Umbilical cord (tissue), 1 donor: ENCODE measurements at regions not wholly inside any gene's neighbourhood (a gene's known extent, or its start where the extent isn't known, plus 50 kb on each side); places are given as distances from the start of the nearest gene placed in this dataset.
A peak's percentile ranks its signal among the peaks of the same experiment; 100 is the strongest.

Experiments
- DNase-seq: peaks from one replicate; pipeline ENCODE4 v3.0.0-alpha.2; 2015; ENCODE audit warnings: low spot score

DNA sequence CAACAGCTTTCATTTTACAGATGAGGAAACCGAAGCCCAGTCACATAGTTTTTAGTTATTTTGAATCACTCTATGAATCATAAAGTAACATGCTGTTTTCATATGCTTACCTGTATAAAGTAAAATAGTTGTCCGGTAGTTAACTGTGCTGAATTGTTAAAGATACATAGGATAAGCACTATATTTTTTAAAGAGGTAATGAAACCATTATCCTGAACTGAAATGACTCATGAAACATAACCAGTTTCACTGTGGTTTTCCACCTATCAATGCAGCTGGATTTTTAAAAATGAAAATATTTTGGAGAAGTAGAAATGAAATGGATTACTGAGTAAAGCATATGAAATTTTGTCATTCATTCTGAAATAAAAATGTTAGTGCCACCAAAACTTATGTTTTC lies 655.0 kb downstream of the OLFM4 start:
- no peak for DNase-seq

DNA sequence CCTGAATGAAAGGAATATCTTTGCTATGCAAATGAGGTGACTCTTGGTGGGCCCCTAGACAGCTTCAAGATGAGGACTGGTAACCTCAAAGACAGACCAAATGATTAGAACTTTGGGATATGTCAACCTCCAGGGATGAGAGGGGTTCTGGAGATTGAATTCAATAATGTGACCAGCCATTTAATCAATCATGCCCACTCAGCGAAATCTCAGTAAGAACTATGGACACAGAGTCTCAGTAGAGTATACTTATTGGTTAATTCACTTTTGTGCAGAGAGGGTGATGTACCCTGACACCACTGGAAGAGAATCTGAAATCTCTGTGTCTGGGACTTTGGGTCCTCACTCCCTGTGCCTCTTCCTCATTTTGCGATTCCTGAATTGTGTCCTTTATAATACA lies 662.8 kb downstream of the OLFM4 start:
- DNase-seq = no peak

DNA sequence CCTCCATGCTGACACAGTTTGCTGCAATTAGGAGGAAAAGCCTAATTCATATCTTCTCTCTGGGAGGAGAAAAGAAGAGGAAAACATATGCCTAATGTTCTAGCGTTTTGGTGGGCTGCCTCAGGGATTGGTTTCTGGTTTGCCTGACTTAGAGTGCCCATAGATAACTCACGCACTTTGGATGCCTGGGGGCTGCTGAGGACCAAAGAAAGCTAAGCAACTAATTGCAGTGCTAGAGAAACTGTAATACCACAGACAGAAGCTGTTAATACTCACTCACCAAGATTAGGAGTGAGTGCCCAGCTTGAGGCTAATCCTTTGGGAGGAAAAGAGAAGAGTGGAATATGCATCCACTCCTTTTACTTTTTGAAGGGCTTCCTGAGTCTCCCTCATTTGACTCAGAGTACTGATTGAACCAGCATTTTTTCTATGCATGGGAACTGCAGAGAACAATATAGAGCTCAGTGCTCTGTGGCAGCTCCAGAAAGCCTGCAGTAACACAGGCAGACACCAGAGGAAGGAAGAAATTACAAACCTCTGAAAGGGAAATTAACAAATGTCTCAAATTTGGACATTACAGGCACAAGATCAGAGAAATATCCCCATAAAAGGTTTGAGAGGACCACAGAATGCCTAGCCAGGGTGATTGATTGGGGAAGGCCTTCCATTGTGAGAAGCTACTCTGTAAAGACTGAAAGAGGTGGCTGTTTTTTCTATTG lies 666.4 kb downstream of the OLFM4 start:
- DNase-seq = no peak

DNA sequence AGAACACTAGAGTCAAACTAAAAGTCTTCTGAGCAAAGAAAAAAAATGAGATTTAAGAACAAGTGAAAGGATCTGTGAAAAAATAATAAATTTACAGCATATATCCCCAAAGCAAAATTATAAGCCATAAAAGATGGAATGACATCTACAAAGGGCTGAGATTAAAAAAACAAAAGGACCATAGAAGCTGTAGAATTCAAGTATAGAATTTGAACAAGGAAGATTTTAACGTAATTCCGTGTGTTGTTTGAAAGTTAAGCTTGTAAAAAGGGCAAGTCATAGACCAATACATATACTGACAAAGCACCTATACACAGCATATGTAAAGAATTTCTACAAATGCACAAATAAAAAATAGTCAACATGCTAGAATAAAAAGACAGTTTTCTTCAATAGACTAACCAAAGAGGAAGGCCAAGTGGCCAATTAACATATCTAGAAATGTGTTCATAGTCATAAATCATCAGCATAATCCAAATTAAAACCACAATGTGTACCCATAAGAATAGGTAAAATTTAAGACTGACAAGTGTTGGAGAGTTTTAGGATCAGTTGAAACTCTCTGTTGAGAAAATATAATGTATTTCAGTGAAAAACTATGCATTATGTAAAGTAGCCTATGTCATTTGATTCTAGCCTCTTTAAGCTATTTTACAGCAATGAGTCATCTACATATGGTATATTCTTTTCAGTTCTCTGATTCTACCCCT lies 674.9 kb downstream of the OLFM4 start:
- DNase-seq = no peak

DNA sequence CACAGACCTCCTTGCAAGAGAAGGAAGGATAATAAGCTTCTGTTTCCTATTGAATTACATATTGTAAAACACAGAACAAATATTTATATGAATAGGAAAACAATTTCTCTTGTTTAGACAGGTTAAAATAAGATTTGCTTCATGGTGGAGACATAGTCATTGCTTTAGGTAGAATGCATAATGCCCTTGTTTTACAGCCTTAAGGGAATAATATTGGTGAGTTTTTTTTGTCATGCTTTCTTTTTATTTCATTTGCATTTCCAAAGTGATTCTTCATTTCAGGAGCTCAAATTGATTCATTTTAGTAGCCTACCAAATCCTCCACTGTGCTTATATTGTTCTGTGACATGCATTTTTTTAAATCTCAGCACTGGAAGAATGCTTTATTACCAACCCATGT lies 690.7 kb downstream of the OLFM4 start:
- DNase-seq = no peak

DNA sequence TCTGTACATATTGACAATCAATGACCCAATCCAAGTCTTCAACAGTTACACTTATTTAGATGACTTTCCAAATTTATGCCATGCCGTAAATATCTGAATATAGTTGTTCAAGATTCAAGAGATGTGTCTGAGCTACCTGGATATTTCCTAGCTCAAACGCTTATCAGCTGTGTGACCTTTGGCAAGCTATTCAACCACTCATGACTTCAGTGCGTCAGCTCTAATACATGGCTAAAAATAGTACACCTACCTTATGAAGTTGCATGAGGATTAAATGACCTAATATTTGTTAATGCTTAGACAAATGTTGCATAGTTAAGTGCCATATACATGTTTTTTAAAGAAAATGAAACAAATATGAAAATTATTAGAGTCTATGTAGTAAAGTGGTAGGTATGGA lies 704.1 kb downstream of the OLFM4 start:
- DNase-seq = no peak

DNA sequence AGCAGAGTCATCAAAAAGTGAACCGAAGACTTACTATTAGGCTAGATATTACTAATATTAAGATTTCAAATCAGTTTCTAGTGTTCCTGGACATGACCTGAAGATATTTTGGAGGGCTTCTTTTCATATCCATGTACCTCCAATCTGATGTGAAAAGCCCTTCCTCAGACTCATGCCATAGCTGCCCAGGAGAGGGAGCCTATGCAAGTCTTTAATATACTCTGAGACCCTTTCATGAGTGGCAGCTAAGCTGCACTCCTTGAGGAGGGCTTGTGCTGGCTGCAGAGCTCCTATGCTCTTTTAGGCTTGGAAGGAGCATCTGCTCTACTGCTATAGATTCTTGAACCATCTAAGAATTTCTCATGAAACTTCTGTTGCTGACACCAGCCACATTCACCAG lies 715.3 kb downstream of the OLFM4 start:
- DNase-seq = no peak

DNA sequence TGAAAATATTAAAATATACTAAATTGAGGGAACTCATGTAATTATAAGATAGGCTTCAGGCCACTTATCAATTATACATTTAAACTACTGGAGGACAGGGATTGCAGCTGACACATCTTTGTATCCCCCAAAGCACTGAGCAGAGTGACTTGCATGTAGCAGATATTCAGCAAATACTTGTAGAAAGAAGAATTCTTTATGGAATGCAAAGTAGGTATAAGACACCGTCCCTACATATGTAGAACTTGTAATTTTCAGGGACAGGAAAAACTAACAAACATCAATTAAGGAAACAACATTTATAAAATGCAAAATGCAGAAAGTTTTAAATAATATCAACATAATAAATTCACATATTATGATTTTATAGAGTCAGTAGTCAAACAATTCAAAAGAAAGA lies 719.2 kb downstream of the OLFM4 start:
- DNase-seq = no peak

DNA sequence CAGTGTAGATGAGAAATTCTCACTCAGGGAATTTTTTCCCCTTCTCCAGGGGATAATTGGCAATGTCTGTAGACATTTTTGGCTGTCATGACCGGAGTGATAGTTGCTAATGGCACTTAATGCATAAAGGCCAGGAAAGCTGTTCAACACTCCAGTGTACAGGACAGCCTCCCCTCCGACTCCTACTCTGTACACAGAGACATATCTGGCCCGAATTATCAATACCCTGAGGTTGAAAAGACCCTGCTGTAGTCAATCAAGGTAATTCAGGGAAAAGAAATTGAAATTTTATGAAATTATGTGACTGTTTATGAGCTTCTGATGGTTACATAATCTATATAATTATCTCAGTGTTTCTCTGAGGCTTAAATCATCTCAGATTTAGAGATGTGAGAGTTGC lies 720.7 kb downstream of the OLFM4 start:
- no peak for DNase-seq

DNA sequence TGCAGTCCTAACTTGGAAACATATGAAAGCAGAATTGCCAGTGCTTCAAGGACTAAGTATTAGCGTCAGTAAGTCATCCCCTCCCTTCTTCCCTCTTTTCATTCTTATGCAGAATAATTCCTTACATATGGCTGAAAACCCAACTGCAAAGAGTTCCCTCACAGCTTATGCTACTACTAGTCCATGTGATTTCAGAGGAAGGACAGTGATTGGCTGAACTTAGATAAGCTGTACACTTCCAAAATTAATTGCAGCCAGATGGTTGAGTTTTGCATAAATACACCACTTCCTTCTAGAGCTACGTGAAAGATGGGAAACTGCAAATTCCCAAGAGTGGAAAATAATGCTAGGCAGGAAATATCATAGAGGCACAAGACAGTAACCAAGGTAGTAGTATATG lies 730.4 kb downstream of the OLFM4 start:
- no peak for DNase-seq

DNA sequence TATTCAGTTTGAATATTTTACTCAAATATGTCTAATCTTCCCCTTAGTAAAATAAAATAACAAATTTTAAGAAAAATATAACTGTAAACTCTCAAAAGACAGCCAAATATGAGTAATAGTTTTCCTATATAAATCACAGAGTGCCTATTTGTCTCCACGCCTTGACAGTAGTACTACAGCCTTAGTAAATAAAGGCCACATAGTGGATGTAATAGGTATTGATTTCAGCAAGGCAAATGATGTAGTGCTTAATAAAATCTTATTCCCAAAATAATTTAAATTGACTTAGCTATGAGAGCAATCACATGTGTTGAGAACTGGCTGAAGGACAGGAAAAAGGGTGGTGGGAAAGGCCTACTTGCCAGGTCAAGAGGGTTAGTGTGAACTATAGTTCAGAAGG lies 747.2 kb downstream of the OLFM4 start:
- no peak for DNase-seq

DNA sequence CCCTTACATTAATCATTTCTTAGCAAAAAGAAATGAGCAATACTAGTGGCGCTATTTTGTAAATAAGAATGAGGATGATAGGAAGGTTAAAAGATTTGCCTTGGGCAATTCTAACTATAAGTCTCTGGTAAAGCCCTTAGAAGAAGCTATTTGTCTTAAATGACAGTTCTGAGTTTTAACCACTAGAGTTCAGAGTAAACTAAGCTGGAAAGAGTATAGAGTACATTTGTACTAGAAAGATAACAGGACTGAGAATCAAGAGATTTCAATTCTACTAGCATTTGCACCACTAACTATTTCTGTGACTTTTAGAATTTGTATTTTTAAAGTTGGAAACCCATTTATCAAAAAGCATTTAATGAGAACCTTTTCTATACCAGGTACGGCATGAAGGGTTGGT lies 750.3 kb downstream of the OLFM4 start:
- DNase-seq = peak; percentile 5

DNA sequence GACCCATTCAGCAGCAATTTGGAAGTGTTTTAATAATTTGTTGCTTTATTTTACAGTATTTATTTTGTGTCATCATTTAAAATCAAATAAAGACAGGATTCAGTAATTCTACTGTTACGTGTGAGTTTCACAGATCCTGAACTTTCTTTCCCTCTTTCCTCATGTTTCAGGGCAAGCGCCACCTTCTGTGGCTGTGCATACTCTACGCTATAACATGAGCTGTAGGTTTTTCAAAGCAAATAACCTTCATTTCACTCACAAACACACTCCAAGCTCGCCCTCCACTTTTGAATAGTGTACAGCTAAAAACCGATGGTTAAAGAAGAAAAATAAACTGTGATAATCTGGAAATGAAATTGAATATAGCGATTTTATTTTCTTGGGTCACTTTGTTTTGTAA lies 753.3 kb downstream of the OLFM4 start:
- DNase-seq = peak; percentile 34

DNA sequence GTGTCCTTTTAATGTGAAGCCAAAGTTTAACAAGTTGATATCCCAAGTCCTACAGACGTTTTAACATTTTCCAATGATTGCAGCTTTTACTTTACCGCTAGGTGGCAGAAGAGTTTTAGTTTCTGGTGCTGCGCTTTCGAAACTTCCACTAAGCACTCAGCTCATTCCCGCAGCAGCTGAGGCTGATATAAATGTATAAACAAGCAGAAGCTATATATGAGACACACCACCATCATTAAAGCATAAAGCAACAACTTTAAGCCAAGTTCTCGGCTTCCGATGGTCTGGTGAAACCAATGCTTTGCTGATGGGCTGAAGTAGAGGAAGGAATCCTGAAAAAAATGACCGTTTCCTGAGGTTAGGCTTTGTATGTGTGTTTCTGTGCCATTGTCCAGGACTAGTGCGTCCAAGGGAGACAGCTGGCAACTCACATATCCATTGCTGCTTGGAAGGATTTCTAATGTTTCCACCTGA lies 753.9 kb downstream of the OLFM4 start:
- DNase-seq = peak; percentile 85

DNA sequence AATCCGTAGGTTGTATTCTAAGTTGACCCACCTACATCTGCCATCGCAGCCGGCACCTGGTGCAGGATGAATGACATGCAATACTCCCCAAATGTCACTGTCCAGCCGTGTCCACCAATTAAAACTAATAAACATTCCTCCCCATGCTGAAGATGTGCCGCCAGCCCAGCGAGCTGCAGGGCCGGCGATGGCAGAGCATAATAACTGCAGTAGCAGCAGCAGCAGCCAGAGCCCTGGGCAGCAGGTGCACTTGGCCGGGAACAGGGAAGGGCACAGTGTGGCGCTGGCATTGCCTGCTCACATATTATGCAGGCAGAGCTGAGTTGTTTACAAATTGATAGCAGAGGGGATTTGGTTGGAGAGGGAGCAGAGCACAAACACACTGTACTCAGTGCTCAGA lies 754.9 kb downstream of the OLFM4 start:
- no peak for DNase-seq

DNA sequence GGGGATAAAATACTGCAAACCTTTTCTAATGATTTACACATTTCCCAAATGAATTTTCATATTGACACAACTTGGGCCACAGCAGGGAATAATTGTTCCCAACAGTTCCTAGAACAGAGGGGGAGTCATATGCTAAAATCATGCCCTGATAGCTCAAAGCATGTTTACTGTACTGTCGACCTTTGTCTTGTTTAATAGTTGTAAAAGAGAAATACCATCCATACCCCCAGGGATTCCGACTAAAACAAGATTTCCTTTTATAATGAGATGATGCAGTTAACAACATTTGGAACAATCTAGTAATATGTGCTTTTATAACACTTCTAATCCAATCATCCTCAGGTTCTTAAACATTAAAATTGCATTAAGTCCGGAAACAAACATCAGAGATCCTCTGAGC lies 759.7 kb downstream of the OLFM4 start:
- no peak for DNase-seq

DNA sequence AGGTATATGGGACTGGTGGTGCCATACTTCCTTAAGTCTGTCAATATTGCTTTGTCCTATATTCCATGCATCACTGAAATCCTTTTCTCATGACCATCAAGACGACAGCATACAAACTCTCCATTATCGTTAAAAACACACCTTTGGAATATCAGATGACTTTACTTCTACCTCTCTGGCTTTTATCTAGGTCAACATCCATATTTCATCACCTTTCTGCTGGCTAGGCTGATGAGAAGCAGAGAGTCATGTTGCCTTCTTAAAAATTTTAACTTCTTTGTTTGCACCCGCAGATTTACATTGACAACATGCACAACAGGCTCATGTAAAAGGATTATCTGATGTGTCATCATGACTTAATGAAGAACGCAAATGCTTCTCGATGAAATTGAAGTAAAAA lies 771.4 kb downstream of the OLFM4 start:
- DNase-seq = no peak

DNA sequence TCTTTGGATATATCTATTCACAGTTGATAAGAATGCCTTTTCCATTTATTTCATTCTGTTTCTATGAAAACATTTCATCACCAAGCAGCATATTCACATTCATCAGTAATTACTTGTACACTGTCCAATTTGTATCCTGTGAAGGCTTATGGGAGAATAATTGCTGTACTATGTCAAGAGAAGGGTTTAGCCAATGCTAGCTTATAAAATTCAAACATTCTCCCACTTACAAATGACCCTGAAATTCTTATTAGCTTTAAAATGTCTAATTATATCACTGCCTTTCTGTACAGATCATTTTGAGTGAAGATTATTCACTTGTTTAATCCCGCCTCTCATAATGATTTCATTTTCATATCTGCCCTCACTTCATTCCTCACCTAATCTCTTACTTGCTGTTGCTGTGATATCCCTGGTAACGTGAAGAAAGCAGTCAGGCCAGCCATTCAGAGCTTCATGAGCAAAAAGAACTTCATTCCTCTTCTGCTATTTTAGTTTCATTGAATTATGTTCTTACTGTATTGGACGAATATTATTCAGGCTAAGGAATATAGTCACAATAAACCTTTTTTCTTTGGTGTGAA lies 778.7 kb downstream of the OLFM4 start:
- DNase-seq = peak; percentile 47

DNA sequence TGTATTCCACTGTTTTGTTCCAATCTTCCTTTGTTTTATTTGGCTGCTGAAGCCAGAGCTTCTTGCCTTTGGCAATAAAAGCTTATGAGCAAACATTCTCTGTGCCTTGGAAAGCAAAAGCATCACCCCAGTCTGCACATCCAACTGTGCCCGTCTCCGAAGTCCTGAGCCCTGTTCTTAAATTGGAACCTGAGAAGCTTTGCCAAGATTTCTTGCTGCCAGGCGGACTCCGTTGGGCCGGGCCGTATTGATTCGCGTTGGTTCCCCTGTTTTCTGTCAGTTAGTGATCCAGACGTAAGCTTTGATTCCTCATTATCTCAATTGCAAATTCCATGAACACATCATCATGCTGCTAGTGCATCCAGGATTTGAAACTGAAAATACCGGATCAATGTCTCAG lies 793.0 kb downstream of the OLFM4 start:
- DNase-seq = no peak

DNA sequence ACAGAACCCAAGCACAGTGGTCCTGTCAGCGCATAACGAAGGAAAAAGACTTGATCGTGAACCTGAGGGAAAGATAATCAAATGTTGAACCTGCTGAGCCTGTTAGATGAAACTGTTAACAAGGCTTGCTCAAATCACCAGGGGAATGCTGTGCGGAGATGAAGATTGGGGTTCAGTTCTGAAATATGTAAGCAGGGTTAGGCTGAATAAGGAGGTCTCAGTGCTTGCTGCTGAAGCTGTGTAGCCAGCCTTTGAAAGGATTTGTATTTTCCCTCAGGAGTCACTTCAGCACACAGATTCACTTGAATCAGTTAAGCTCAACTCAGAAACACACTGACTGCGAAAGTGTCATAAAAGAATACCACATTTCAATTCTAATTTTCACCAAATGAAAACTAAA lies 793.5 kb downstream of the OLFM4 start:
- DNase-seq = no peak

DNA sequence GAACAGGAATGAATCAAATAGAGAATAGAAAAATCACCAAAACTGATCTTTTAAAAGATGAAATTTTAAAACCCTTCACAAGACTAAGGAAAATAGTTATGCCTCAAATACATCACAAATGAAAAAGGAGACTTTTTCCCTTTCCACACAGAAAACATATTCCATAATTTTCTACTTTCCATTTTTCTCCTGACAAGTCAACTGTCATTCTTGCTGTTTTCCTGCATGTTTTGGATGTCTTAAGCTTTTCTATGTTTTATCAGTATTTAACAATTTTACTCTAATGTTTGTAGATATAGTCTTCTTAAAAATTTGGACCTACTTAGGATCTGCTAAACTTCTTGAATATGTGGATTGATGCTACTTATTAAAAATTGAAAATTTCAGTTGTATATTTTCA lies 810.8 kb downstream of the OLFM4 start:
- no peak for DNase-seq

DNA sequence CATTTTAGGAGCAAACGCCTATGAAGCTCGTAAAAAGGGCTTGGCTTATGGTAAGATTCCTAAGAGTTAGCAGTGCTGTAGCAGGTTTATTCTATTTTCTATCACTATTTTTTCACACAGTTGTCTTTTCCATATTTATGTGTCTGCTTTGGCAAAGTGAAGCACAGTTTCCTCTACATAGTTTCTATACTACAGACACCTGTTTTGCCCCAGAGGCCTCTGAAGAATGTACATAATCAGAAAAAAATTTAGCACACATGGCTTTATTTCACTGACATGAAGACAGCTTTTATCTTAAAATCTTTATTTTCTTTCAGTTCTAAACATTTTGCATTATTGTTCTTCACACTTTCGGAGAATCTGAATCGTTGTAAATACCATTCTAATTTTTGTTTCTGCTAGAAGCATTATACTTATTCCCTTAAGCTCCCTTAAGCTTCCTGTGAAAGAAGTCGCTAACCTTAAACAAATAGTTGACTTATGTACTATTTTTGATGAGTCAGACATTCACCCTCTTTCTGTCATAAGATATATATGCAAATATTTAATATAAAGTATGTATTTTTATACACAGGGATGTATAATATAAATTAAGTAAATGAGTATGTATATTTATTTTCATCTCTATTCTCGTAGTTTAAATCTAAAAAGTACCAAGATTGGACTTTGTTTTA lies 816.0 kb downstream of the OLFM4 start:
- DNase-seq = no peak

DNA sequence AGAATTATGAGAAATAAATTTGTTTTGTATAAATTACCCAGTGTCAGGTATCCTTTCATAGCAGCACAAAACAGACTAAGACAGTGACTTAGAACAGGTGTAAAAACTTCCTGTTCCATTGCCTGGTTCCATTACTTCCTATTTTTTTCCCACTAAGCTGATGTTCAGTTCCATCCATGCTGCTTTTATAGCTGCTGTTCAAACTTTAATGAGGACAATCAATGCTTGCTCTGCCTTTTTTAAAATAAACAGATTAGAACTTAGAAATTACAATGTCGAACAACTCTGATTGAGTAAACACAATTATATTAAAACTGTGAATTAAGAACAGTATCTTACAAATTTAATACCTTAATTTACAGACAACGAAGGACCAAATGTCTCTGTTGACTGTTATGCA lies 818.9 kb downstream of the OLFM4 start:
- no peak for DNase-seq
